Thyroid gland (tissue), 4 donors: ENCODE measurements at regions not wholly inside any gene's neighbourhood (a gene's known extent, or its start where the extent isn't known, plus 50 kb on each side); places are given as distances from the start of the nearest gene placed in this dataset.

Experiments used
- DNase-seq, 2 donors: peaks; one replicate each; pipeline ENCODE4 v3.0.0-alpha.2; 2019
- H3K27ac ChIP-seq, 3 donors: fragments of 200-600 bp; sonication (generic); 1 replicate in 2 of 3; 2 replicates in 1 of 3; pipeline ENCODE4 v1.5.1; 2016 to 2019; ENCODE audit warnings: mild to moderate bottlenecking in 1 of 3, moderate library complexity in 1 of 3
- H3K27me3 ChIP-seq: fragments of 200-600 bp; sonication (generic); one replicate; pipeline ENCODE4 v1.5.1; 2019
- H3K36me3 ChIP-seq, 2 donors: fragments of 200-600 bp; sonication (generic); one replicate each; pipeline ENCODE4 v1.5.1; 2016 to 2019
- H3K4me1 ChIP-seq, 2 donors: fragments of 200-600 bp; sonication (generic); one replicate each; pipeline ENCODE4 v1.5.1; 2017 to 2019
- H3K4me3 ChIP-seq, 3 donors: fragments of 200-600 bp; sonication (generic); replicated peaks in 1 of 3; 1 replicate in 2 of 3; 2 replicates in 1 of 3; pipeline ENCODE4 v1.5.1; 2016; ENCODE audit warnings: mild to moderate bottlenecking in 1 of 3
- H3K9me3 ChIP-seq: fragments of 200-600 bp; sonication (generic); one replicate; pipeline ENCODE4 v1.5.1; 2017
- CTCF ChIP-seq, 6 experiments: fragments of 200-600 bp in 3 of 6; fragments of 450-650 bp in 3 of 6; sonication (generic) in 3 of 6; IDR thresholded peaks; one replicate each; pipeline ENCODE4 v1.5.1; 2016 to 2019; ENCODE audit warnings: antibody characterized with exemption in 6 of 6, mild to moderate bottlenecking in 2 of 6, inconsistent platforms in 1 of 6, moderate library complexity in 1 of 6
- POLR2A ChIP-seq, 2 donors: fragments of 450-650 bp; IDR thresholded peaks; one replicate each; pipeline ENCODE4 v1.6.1; 2017; ENCODE audit warnings: antibody characterized with exemption in 2 of 2, mild to moderate bottlenecking in 2 of 2, moderate library complexity in 1 of 2
- WGBS, 2 donors: methylation state at CpG; one replicate each; pipeline ENCODE4 v1.1.5; 2017; 5-methylcytosine and 5-hydroxymethylcytosine counted together
- intact Hi-C: fragments of 100-400 bp; cut with DNase I; formaldehyde crosslinking; loops from one replicate; pipeline ENCODE4 v1.15.1; 2023

DNA sequence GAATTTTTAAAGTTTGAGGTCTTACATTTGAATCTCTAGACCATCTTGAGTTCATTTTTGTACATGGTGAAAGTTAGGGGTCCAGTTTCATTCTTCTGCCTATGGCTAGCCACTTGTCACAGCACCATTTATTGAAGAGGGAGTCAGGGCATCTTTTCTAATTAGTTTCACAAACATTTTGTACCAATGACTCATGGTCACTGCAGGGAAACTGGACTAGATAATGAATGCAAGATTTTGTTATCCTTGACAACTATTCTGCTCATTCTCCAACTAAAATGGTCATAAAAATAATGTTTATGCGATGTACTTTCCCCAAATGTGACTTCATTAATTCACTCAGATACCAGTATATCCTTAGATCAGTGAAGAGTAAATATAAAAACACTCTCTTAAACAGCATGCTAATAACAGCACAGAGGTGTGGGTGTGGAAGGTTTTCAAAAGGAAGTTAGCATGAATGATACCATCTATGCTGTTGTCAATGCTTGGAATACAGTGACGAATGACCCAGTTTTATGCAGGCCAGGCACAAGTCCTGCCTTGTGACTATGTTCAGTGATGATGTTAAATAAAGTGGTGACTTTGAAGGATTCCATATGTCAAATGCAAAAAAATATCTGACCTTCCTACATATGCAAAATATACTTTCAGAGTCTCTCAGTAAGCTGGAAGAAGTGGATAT is 314.9 kb upstream of the TMCO5A start:
- no peaks in the 10 kb centered on the region for H3K27me3 ChIP-seq
- intact Hi-C loops: no loop called here
- WGBS, 2 donors: 94 to 95% methylated on average over 2 of the region's 2 CpGs
- no peaks in the 10 kb centered on the region for H3K36me3 ChIP-seq
- H3K4me1 ChIP-seq: no peaks in the 10 kb centered on the region
- no peak for TF ChIP-seq CTCF (IDR thresholded peaks at IDR 0.05)
- no peak for TF ChIP-seq POLR2A (IDR thresholded peaks at IDR 0.05)
- H3K27ac ChIP-seq: no peak overlapping the region
- no peaks in the 10 kb centered on the region for H3K9me3 ChIP-seq
- no peak for DNase-seq
- H3K4me3 ChIP-seq: no peak overlapping the region

DNA sequence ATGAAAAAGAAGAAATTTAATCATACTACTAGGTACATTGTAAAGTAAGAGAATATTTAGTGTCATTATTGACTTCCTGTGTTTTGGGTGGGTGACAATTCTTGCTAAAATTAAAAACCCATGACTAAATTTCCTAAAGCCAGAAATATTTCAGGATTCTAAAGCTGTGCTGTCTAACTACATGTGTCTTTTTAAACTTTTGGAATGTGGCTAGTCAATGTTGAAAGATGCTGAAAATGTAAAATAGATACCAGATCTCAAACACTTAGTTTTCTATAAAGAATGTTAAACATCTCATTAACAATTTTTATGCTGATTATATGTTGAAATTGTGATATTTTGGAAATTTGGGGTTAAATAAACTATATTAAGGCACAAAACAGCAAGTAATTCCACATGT is 308.9 kb upstream of the TMCO5A start:
- no peak for DNase-seq
- no peak overlapping the region for H3K27ac ChIP-seq
- TF ChIP-seq CTCF (IDR thresholded peaks at IDR 0.05) (no peak), POLR2A (IDR thresholded peaks at IDR 0.05) (no peak)
- H3K27me3 ChIP-seq: no peaks in the 10 kb centered on the region
- no peak overlapping the region for H3K4me3 ChIP-seq
- intact Hi-C loops: no loop called here
- peaks cover 0 to 4% of the 10 kb centered on the region in 2 donors for H3K4me1 ChIP-seq
- no peaks in the 10 kb centered on the region for H3K9me3 ChIP-seq
- H3K36me3 ChIP-seq: no peaks in the 10 kb centered on the region

- Histone ChIP-seq H3K4me3 (no peak overlapping the region), H3K36me3 (no peaks in the 10 kb centered on the region), H3K4me1 (peaks cover 0 to 4% of the 10 kb centered on the region in 2 donors), H3K9me3 (no peaks in the 10 kb centered on the region), H3K27ac (no peak overlapping the region), H3K27me3 (no peaks in the 10 kb centered on the region)
- 31 to 38% methylated on average over 1 of the region's 1 CpG for WGBS, 2 donors
- intact Hi-C loops: no loop called here
- DNase-seq: no peak
- TF ChIP-seq CTCF (IDR thresholded peaks at IDR 0.05) (no peak), POLR2A (IDR thresholded peaks at IDR 0.05) (no peak)
Measured at GRCh38 chr15:37628507-37628906, 305.9 kb upstream of the TMCO5A start.

- 84 to 91% methylated on average over 1 of the region's 1 CpG for WGBS, 2 donors
- no peaks in the 10 kb centered on the region for H3K27me3 ChIP-seq
- TF ChIP-seq POLR2A (IDR thresholded peaks at IDR 0.05): no peak
- no peak for TF ChIP-seq CTCF (IDR thresholded peaks at IDR 0.05)
Measured at GRCh38 chr15:37636736-37637135, 297.7 kb upstream of the TMCO5A start.

DNA sequence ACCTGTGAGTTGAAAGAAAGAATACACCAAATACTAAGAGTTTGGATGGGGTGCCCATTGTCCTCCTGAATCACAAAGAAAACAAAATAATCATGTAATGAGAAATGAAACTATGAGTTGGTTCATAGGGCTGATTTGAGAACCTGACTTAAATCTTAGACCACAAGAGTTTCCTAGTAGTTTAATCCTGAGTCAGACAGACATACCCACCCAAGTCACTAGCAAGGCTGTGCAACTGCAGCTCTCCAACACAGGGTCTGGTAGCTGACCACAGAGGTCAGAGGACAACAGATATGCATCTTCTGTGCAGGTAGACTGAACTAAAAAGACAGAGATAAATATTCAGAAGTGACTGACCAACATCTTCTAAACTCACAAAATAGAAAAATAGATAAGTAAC is 296.3 kb upstream of the TMCO5A start:
- H3K9me3 ChIP-seq: no peaks in the 10 kb centered on the region
- intact Hi-C loops: no loop called here
- no peaks in the 10 kb centered on the region for H3K36me3 ChIP-seq
- no peak for DNase-seq
- H3K27ac ChIP-seq: no peak overlapping the region
- no peaks in the 10 kb centered on the region for H3K27me3 ChIP-seq
- H3K4me3 ChIP-seq: no peak overlapping the region
- H3K4me1 ChIP-seq: no peaks in the 10 kb centered on the region
- TF ChIP-seq CTCF (IDR thresholded peaks at IDR 0.05): no peak
- TF ChIP-seq POLR2A (IDR thresholded peaks at IDR 0.05): no peak

More at GRCh38 chr15:37636736-37637135, 297.7 kb upstream of the TMCO5A start:
- Histone ChIP-seq H3K4me3 (no peak overlapping the region), H3K9me3 (no peaks in the 10 kb centered on the region), H3K36me3 (no peaks in the 10 kb centered on the region), H3K4me1 (no peaks in the 10 kb centered on the region), H3K27ac (no peak overlapping the region)
- no peak for DNase-seq
- intact Hi-C loops: no loop called here
